ENCODE measurements at regions not wholly inside any gene's neighbourhood (a gene's known extent, or its start where the extent isn't known, plus 50 kb on each side); places are given as distances from the start of the nearest gene placed in this dataset.

GRCh38 chr11:112516755-112517154 lies 256.1 kb upstream of the PLET1 start:
- Histone ChIP-seq H3K9ac (replicated peaks in 1 of 4; ENCODE audit: extremely low read depth in 1 of 4, low read depth in 3 of 4, low read length in 3 of 4) (no peak overlapping the region), H3K4me2 (ENCODE audit: insufficient read depth in 1 of 2, low read depth in 2 of 2, low read length in 2 of 2) (no peak overlapping the region), H3K23me2 (ENCODE audit: low read depth, low read length) (no peaks in the 10 kb centered on the region; the same call in 1 of the 2 replicates), H2BK15ac (ENCODE audit: low read length) (no peak overlapping the region), H3K79me2 (ENCODE audit: control insufficient read depth in 1 of 2, insufficient read depth in 2 of 2, low read length in 2 of 2) (no peaks in the 10 kb centered on the region; a peak in 1 of 4 replicates), H4K91ac (replicated peaks; ENCODE audit: insufficient read length, low read length) (no peak overlapping the region), H3K27ac (ENCODE audit: low read depth, low read length) (no peak overlapping the region), H3K23ac (ENCODE audit: insufficient read length) (no peak overlapping the region), H2BK12ac (ENCODE audit: low read depth, low read length) (no peak overlapping the region), H3K14ac (ENCODE audit: insufficient read length) (no peak overlapping the region), H3K27me3 (replicated peaks in 1 of 4; ENCODE audit: control insufficient read depth in 3 of 4, extremely low read depth in 1 of 4, insufficient read depth in 3 of 4, low read length in 3 of 4) (no peaks in the 10 kb centered on the region), H4K5ac (ENCODE audit: insufficient read length, low read depth, low read length) (no peak overlapping the region), H2AK5ac (ENCODE audit: low read depth, low read length) (no peak overlapping the region), H2AFZ (ENCODE audit: low read length) (no peak overlapping the region), H3K4me3 (ENCODE audit: extremely low read depth in 1 of 4, insufficient read depth in 2 of 4, low read depth in 3 of 4, low read length in 4 of 4) (no peak overlapping the region), H4K8ac (ENCODE audit: extremely low read depth, insufficient read depth, low read length) (no peak overlapping the region), H3K36me3 (ENCODE audit: control insufficient read depth in 2 of 4, insufficient read depth in 4 of 4, low read length in 3 of 4) (no peaks in the 10 kb centered on the region), H3K18ac (ENCODE audit: extremely low read depth, low read length) (no peak overlapping the region), H2BK120ac (replicated peaks; ENCODE audit: low read depth, low read length) (no peak overlapping the region), H2BK20ac (ENCODE audit: low read length) (no peak overlapping the region), H3K56ac (replicated peaks; ENCODE audit: insufficient read length, low read depth, low read length) (no peak overlapping the region), H3K79me1 (ENCODE audit: low read depth, low read length) (no peaks in the 10 kb centered on the region), H3K4ac (replicated peaks; ENCODE audit: insufficient read length, low read depth, low read length) (no peak overlapping the region), H3K9me3 (ENCODE audit: insufficient read depth in 2 of 2, low read depth in 1 of 2, low read length in 1 of 2) (no peaks in the 10 kb centered on the region), H4K20me1 (replicated peaks in 1 of 2; ENCODE audit: control insufficient read depth in 1 of 2, insufficient read depth in 2 of 2, low read length in 2 of 2) (no peaks in the 10 kb centered on the region), H2BK5ac (ENCODE audit: low read depth, low read length) (no peak overlapping the region), H3K4me1 (replicated peaks in 1 of 4; ENCODE audit: control insufficient read depth in 3 of 4, insufficient read depth in 4 of 4, low read length in 3 of 4) (peaks cover 0 to 2% (median 0%) of the 10 kb centered on the region in 4 experiments; a peak in 2 of 7 replicates)
- no peak for FAIRE-seq
- ChIA-PET POLR2A (ENCODE audit: partially characterized antibody) (no interaction called here), CTCF (ENCODE audit: partially characterized antibody) (interaction anchor here (1.0 to 1.8 kb wide), 3 partner anchors 37 to 151 kb away, joined by 3 to 6 read pairs (median 3); no protein-coding TSS in a partner anchor)
- 77% methylated on average over 2 of the region's 2 CpGs; no CpG with 5 or more reads in 1 of the 2 experiments for WGBS, 2 experiments (ENCODE audit: extremely low coverage in 1 of 2, insufficient coverage in 1 of 2, insufficient read length in 1 of 2, insufficient replicate concordance in 2 of 2, low coverage in 1 of 2, low lambda C conversion rate in 2 of 2, missing lambda C conversion rate in 1 of 2)
- DNase-seq (ENCODE audit: low read depth in 1 of 2, low spot score in 2 of 2) = no peak
- no peak for TF ChIP-seq TAF1 (IDR thresholded peaks at IDR 0.05; ENCODE audit: low read depth, low read length)
- TF ChIP-seq SIX5 (IDR thresholded peaks at IDR 0.05; ENCODE audit: low read depth, low read length) = no peak
- no peak for TF ChIP-seq CTBP2 (IDR thresholded peaks at IDR 0.05; ENCODE audit: borderline replicate concordance, insufficient read depth, insufficient read length, low read length)
- TF ChIP-seq SIN3A (conservative IDR thresholded peaks at IDR 0.05 in 1 of 2, IDR thresholded peaks at IDR 0.05 in 1 of 2; ENCODE audit: low read depth in 1 of 2, low read length in 2 of 2) = no peak
- no peak for TF ChIP-seq SP1 (IDR thresholded peaks at IDR 0.05; ENCODE audit: low read depth, low read length)
- no peak for TF ChIP-seq NANOG (IDR thresholded peaks at IDR 0.05; ENCODE audit: insufficient read depth, low read depth, low read length, poor library complexity, severe bottlenecking)
- TF ChIP-seq GTF2F1 (IDR thresholded peaks at IDR 0.05; ENCODE audit: borderline replicate concordance, low read depth, low read length) = no peak
- TF ChIP-seq EZH2 (IDR thresholded peaks at IDR 0.05; ENCODE audit: low read depth, low read length, severe bottlenecking) = no peak
- no peak for TF ChIP-seq RAD21 (IDR thresholded peaks at IDR 0.05 in 1 of 2, conservative IDR thresholded peaks at IDR 0.05 in 1 of 2; ENCODE audit: low read depth in 2 of 2, low read length in 2 of 2)
- TF ChIP-seq CHD1 (IDR thresholded peaks at IDR 0.05; ENCODE audit: low read depth, low read length) = no peak
- no peak for TF ChIP-seq POLR2A (IDR thresholded peaks at IDR 0.05; ENCODE audit: control extremely low read depth in 1 of 2, low read depth in 2 of 2, low read length in 2 of 2)
- no peak for TF ChIP-seq YY1 (IDR thresholded peaks at IDR 0.05; ENCODE audit: low read depth, low read length)
- no peak for TF ChIP-seq POLR2AphosphoS5 (IDR thresholded peaks at IDR 0.05; ENCODE audit: low read depth, low read length)
- TF ChIP-seq GABPA (IDR thresholded peaks at IDR 0.05; ENCODE audit: borderline replicate concordance, insufficient read depth, low read length) = no peak

Measured in H1 (cell line).